GM06990 (cell line): ENCODE measurements at regions not wholly inside any gene's neighbourhood (a gene's known extent, or its start where the extent isn't known, plus 50 kb on each side); places are given as distances from the start of the nearest gene placed in this dataset.
"Not testable (repeated sequence)": the region's sequence is repeated elsewhere in the genome, so short reads cannot be mapped to it uniquely, and the experiment has no call there.

Source experiments
- DNase-seq: peaks from one replicate; pipeline ENCODE4 v3.0.0-alpha.2; 2011; ENCODE audit not compliant: insufficient read length; ENCODE audit errors: extremely low read depth
- H3K27me3 ChIP-seq: replicated peaks from 2 replicates; pipeline ENCODE4 v1.6.0; 2011; ENCODE audit warnings: low read length; ENCODE audit not compliant: control insufficient read depth, insufficient read depth
- H3K36me3 ChIP-seq: 2 replicates; pipeline ENCODE4 v1.5.1; 2011; ENCODE audit warnings: low read length; ENCODE audit not compliant: control insufficient read depth, insufficient read depth
- H3K4me3 ChIP-seq: replicated peaks from 2 replicates; pipeline ENCODE4 v1.5.1; 2011; ENCODE audit warnings: low read depth, mild to moderate bottlenecking, control low read depth, low read length
- TF ChIP-seq, protein P1 (sequence below): IDR thresholded peaks from 2 replicates; pipeline ENCODE4 v1.5.1; 2011; ENCODE audit warnings: low read length, control low read depth, mild to moderate bottlenecking, inconsistent platforms; ENCODE audit not compliant: insufficient read depth, poor library complexity, severe bottlenecking

DNA sequence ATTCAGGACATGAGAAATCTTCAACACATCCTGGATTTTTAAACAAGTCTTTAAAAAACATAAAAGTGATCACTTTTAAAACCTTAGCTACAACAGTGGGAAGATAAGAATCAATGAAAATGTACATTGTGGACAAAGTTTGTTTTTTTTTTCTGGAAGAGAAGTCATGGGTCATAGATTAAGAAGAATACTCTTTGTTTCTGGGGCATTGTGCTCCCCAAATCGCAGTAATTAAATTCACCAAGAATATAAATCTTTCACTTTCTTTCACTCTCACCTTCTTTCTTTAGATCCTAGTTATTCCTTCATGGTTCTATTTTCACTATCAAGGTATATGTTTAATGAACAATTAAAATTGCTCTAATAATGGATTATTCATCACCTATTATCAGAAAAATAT, 132.6 kb upstream of the PGR start:
- no peaks in the 10 kb centered on the region; the same call in 1 of the 2 replicates for H3K27me3 ChIP-seq
- DNase-seq = no peak
- TF ChIP-seq, protein P1, sequence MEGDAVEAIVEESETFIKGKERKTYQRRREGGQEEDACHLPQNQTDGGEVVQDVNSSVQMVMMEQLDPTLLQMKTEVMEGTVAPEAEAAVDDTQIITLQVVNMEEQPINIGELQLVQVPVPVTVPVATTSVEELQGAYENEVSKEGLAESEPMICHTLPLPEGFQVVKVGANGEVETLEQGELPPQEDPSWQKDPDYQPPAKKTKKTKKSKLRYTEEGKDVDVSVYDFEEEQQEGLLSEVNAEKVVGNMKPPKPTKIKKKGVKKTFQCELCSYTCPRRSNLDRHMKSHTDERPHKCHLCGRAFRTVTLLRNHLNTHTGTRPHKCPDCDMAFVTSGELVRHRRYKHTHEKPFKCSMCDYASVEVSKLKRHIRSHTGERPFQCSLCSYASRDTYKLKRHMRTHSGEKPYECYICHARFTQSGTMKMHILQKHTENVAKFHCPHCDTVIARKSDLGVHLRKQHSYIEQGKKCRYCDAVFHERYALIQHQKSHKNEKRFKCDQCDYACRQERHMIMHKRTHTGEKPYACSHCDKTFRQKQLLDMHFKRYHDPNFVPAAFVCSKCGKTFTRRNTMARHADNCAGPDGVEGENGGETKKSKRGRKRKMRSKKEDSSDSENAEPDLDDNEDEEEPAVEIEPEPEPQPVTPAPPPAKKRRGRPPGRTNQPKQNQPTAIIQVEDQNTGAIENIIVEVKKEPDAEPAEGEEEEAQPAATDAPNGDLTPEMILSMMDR = no peak
- no peak overlapping the region for H3K4me3 ChIP-seq
- no peaks in the 10 kb centered on the region for H3K36me3 ChIP-seq

GRCh38 chr11:101255036-101255435, 125.4 kb upstream of the PGR start:
- TF ChIP-seq, protein P1 = no peak
- Histone ChIP-seq H3K27me3 (no peaks in the 10 kb centered on the region; the same call in 1 of the 2 replicates), H3K4me3 (no peak overlapping the region), H3K36me3 (no peaks in the 10 kb centered on the region)
- DNase-seq = no peak

- TF ChIP-seq, protein P1 = no peak
- H3K27me3 ChIP-seq = no peaks in the 10 kb centered on the region; the same call in 1 of the 2 replicates
- no peaks in the 10 kb centered on the region for H3K36me3 ChIP-seq
- H3K4me3 ChIP-seq = no peak overlapping the region
- DNase-seq = no peak
Observed at GRCh38 chr11:101254037-101254436, 124.4 kb upstream of the PGR start.

- not testable (repeated sequence) for H3K36me3 ChIP-seq, H3K27me3 ChIP-seq, DNase-seq, H3K4me3 ChIP-seq
Observed at GRCh38 chr11:101245635-101246034, 116.0 kb upstream of the PGR start.

- DNase-seq, H3K4me3 ChIP-seq, H3K36me3 ChIP-seq, H3K27me3 ChIP-seq: not testable (repeated sequence)
Observed at GRCh38 chr11:101245081-101245480, 115.5 kb upstream of the PGR start.

DNA sequence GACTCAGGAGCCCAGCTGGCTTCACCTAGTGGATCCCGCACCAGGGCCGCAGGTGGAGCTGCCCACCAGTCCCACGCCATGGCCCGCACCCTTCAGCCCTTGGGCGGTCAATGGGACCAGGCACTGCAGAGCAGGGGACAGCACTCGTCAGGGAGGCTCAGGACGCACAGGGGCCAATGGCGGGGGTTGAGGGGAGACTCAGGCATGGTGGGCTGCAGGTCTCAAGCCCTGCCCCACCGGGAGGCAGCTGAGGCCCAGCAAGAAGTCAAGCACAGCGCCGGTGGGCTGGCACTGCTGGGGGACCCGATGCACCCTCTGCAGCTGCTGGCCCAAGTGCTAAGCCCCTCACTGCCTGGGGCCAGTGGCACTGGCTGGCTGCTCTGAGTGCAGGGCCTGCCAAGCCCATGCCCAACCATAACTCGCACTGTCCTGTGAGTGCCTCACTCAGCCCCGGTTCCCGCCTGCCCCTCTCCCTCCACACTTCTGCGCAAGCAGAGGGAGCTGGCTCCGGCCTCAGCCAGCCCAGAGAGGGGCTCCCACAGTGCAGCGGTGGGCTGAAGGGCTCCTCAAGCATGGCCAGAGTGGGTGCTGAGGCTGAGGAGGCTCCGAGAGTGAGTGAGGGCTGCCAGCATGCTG, 111.7 kb upstream of the PGR start:
- no peaks in the 10 kb centered on the region for H3K36me3 ChIP-seq
- DNase-seq = no peak
- no peak overlapping the region for H3K4me3 ChIP-seq
- TF ChIP-seq, protein P1 = no peak
- H3K27me3 ChIP-seq = no peaks in the 10 kb centered on the region

- H3K36me3 ChIP-seq, H3K4me3 ChIP-seq, H3K27me3 ChIP-seq, DNase-seq: not testable (repeated sequence)
Observed at GRCh38 chr11:101231207-101231834, 101.7 kb upstream of the PGR start.
